ENCODE measurements at regions not wholly inside any gene's neighbourhood (a gene's known extent, or its start where the extent isn't known, plus 50 kb on each side); places are given as distances from the start of the nearest gene placed in this dataset.
A peak's percentile ranks its signal among the peaks of the same experiment; 100 is the strongest.

DNA sequence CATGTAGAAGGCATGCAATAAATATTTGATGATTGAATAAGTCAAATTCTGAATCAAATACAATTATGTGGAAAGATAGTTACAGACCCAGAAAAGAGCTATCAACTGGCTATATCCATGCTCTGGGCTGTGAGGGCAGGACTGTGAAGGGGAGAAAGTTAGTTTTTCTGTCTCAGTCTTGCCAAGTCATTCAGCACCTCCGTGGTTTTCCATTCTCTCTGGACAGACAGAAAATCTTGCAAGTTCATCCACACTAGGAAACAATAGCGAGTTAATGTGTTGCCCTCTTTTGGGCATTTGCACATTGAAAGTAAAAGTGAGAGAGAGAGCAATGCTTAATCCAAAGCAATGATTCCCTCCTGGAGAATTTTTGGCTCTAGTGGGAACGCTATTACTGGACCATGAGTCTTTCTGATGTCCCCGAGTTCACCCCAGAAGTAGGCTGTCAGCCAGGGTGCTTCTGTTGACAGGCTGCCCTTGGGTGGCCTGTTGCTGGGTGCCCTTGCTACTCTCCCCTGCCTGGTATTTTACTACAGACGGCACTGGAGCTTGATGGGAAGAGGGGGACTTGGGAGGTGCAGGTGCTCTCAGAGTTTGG lies 238.3 kb downstream of the LOXHD1 start:
- intact Hi-C loops (cut with micrococcal nuclease; ENCODE audit: unreplicated experiment) = no loop called here
- TF ChIP-seq, protein P1, sequence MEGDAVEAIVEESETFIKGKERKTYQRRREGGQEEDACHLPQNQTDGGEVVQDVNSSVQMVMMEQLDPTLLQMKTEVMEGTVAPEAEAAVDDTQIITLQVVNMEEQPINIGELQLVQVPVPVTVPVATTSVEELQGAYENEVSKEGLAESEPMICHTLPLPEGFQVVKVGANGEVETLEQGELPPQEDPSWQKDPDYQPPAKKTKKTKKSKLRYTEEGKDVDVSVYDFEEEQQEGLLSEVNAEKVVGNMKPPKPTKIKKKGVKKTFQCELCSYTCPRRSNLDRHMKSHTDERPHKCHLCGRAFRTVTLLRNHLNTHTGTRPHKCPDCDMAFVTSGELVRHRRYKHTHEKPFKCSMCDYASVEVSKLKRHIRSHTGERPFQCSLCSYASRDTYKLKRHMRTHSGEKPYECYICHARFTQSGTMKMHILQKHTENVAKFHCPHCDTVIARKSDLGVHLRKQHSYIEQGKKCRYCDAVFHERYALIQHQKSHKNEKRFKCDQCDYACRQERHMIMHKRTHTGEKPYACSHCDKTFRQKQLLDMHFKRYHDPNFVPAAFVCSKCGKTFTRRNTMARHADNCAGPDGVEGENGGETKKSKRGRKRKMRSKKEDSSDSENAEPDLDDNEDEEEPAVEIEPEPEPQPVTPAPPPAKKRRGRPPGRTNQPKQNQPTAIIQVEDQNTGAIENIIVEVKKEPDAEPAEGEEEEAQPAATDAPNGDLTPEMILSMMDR (conservative IDR thresholded peaks at IDR 0.05) = no peak
- no peak for TF ChIP-seq EZH2 (IDR thresholded peaks at IDR 0.05; ENCODE audit: low read depth)
- H2AFZ ChIP-seq = no peak overlapping the region

DNA sequence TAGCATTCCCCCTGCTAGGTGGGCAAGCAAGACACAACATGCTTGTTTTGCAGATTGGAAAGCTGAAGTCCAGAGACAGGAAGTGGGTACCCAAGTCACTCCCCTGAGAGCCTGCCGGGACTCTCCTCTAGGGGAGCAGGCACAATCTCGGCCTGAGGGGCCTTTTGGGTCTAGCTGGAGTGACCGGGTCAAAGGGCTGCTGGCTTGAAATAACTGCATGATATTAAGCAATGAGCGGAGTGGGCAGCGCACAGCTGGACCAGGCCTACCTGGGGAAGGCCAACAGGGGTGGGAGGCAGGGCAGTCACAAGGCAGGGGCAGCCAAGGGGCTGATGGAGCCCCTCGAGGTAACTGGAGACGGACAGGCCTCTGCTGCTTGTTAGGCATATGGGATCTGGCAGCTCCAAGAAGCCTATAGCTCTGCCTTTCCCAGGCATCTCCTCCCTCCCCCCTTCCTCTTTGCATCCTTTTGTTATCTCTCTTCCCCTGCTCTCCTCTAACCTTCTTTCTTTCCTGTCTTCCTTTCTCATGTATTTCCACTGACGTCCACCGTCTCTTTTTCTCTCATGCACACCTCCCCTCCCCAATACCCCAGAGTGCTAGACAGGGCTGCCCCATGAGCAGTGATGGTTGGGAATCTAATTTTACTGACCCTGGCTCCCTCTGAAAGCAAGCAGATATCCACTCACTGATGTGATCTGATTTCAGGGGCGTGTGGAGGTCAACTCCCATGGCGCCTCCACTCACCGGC lies 237.5 kb downstream of the LOXHD1 start:
- intact Hi-C loops (cut with micrococcal nuclease; ENCODE audit: unreplicated experiment) = no loop called here

More for the DNA sequence above, 238.3 kb downstream of the LOXHD1 start:
- H3K27ac ChIP-seq = no peak overlapping the region
- DNase-seq = no peak
- H3K4me1 ChIP-seq (replicated peaks; ENCODE audit: insufficient read depth) = peaks cover 17% of the 10 kb centered on the region
- BruUV-seq (replicated peaks) = no TSS peak
- no peaks in the 10 kb centered on the region for H3K79me2 ChIP-seq (ENCODE audit: low read depth)
- no peaks in the 10 kb centered on the region for H3K27me3 ChIP-seq (ENCODE audit: insufficient read depth, low read depth)
- no peak overlapping the region for H3K4me3 ChIP-seq
- H3K9me2 ChIP-seq (ENCODE audit: insufficient read depth) = no peaks in the 10 kb centered on the region
- no peaks in the 10 kb centered on the region for H3K9me3 ChIP-seq (ENCODE audit: insufficient read depth, low read depth)
- ChIA-PET POLR2A (ENCODE audit: unreplicated experiment) (no interaction called here), CTCF (no interaction called here)
- H4K20me1 ChIP-seq (ENCODE audit: insufficient read depth) = peaks cover 12% of the 10 kb centered on the region; the same call in 1 of the 2 replicates
- peaks cover 6% of the 10 kb centered on the region; the same call in 1 of the 2 replicates for H3K36me3 ChIP-seq (ENCODE audit: low read depth)
- no peak overlapping the region for H3K4me2 ChIP-seq
- H3F3A ChIP-seq (ENCODE audit: insufficient read depth, low read depth) = peaks cover 10% of the 10 kb centered on the region

DNA sequence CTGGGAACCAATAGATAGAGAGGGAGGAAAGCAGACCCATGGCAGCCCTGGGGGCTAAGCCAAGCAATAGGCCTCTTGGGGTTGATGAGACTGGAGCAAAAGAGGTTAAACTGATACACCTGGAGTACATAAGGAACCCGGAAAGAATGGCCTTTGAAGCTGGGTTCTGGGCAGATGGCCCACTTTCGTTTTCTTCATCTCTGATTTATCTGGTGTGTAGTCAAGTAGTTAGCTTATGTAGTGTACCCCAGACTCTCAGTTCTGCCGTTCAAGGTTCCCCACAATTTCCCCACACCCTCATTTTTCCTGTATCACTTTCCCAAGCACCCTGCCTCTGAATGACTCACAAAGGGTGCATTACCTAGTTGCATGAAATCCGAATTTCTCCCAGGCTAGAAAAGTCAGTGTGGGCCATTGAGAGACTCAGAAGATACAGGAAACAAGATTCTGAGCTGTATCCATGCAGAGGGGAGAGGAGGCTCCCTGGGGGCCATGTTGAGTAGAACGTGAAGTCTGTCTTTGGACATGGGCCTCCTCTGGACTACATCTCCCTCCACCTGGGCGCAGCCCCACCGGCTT lies 235.0 kb downstream of the LOXHD1 start:
- TF ChIP-seq, protein P1 (conservative IDR thresholded peaks at IDR 0.05) = no peak
- no peak for TF ChIP-seq EZH2 (IDR thresholded peaks at IDR 0.05; ENCODE audit: low read depth)
- intact Hi-C loops (cut with micrococcal nuclease; ENCODE audit: unreplicated experiment) = no loop called here
- no TSS peak for BruUV-seq (replicated peaks)
- Histone ChIP-seq H4K20me1 (ENCODE audit: insufficient read depth) (peaks cover 8% of the 10 kb centered on the region; the same call in 1 of the 2 replicates), H3K9me3 (ENCODE audit: insufficient read depth, low read depth) (no peaks in the 10 kb centered on the region), H3K27me3 (ENCODE audit: insufficient read depth, low read depth) (no peaks in the 10 kb centered on the region), H3K4me3 (no peak overlapping the region), H3K9me2 (ENCODE audit: insufficient read depth) (no peaks in the 10 kb centered on the region), H3K36me3 (ENCODE audit: low read depth) (no peaks in the 10 kb centered on the region; the same call in 1 of the 2 replicates), H2AFZ (no peak overlapping the region), H3K4me2 (no peak overlapping the region), H3K4me1 (replicated peaks; ENCODE audit: insufficient read depth) (peaks cover 17% of the 10 kb centered on the region), H3F3A (ENCODE audit: insufficient read depth, low read depth) (no peaks in the 10 kb centered on the region), H3K27ac (peak overlapping the region; percentile 39), H3K79me2 (ENCODE audit: low read depth) (no peaks in the 10 kb centered on the region)
- POLR2A ChIA-PET (ENCODE audit: unreplicated experiment) = no interaction called here
- no peak for DNase-seq
- CTCF ChIA-PET = no interaction called here

More for the DNA sequence above, 237.5 kb downstream of the LOXHD1 start:
- Histone ChIP-seq H2AFZ (no peak overlapping the region), H4K20me1 (ENCODE audit: insufficient read depth) (peaks cover 14% of the 10 kb centered on the region; the same call in 1 of the 2 replicates), H3K9me3 (ENCODE audit: insufficient read depth, low read depth) (no peaks in the 10 kb centered on the region), H3F3A (ENCODE audit: insufficient read depth, low read depth) (peaks cover 10% of the 10 kb centered on the region), H3K4me1 (replicated peaks; ENCODE audit: insufficient read depth) (peaks cover 17% of the 10 kb centered on the region), H3K4me2 (no peak overlapping the region), H3K79me2 (ENCODE audit: low read depth) (no peaks in the 10 kb centered on the region), H3K4me3 (no peak overlapping the region), H3K36me3 (ENCODE audit: low read depth) (peaks cover 2% of the 10 kb centered on the region; the same call in 1 of the 2 replicates), H3K27me3 (ENCODE audit: insufficient read depth, low read depth) (no peaks in the 10 kb centered on the region), H3K9me2 (ENCODE audit: insufficient read depth) (no peaks in the 10 kb centered on the region), H3K27ac (no peak overlapping the region)
- POLR2A ChIA-PET (ENCODE audit: unreplicated experiment) = no interaction called here
- no TSS peak for BruUV-seq (replicated peaks)
- TF ChIP-seq, protein P1 (conservative IDR thresholded peaks at IDR 0.05) = no peak
- TF ChIP-seq EZH2 (IDR thresholded peaks at IDR 0.05; ENCODE audit: low read depth) = no peak
- CTCF ChIA-PET = no interaction called here
- DNase-seq = no peak
